KMS-11 (cell line): ENCODE measurements at regions not wholly inside any gene's neighbourhood (a gene's known extent, or its start where the extent isn't known, plus 50 kb on each side); places are given as distances from the start of the nearest gene placed in this dataset.

ENCODE experiments used
- H2AFZ ChIP-seq: fragments of 200-600 bp; sonication (generic); 2 replicates; pipeline ENCODE4 v1.6.1; 2016; ENCODE audit warnings: antibody characterized with exemption, mixed run types, low read depth
- H3K27ac ChIP-seq: fragments of 200-600 bp; sonication (generic); 2 replicates; pipeline ENCODE4 v1.6.1; 2016; ENCODE audit warnings: mild to moderate bottlenecking, mixed run types
- H3K27me3 ChIP-seq: fragments of 200-600 bp; sonication (generic); 2 replicates; pipeline ENCODE4 v1.6.1; 2017; ENCODE audit warnings: mild to moderate bottlenecking, low read depth, mixed run types, moderate library complexity; ENCODE audit not compliant: insufficient read depth
- H3K36me3 ChIP-seq: fragments of 200-600 bp; sonication (generic); 2 replicates; pipeline ENCODE4 v1.6.1; 2017; ENCODE audit warnings: mild to moderate bottlenecking, mixed run types; ENCODE audit not compliant: insufficient read depth
- H3K4me1 ChIP-seq: fragments of 200-600 bp; sonication (generic); 2 replicates; pipeline ENCODE4 v1.6.1; 2016; ENCODE audit warnings: mild to moderate bottlenecking, low read depth, mixed run types; ENCODE audit not compliant: poor library complexity, severe bottlenecking
- H3K4me2 ChIP-seq: fragments of 200-600 bp; sonication (generic); 2 replicates; pipeline ENCODE4 v1.7.0; 2016; ENCODE audit warnings: mild to moderate bottlenecking, mixed run types
- H3K4me3 ChIP-seq: fragments of 200-600 bp; sonication (generic); IDR thresholded peaks from 2 replicates; pipeline ENCODE4 v1.6.1; 2017; ENCODE audit warnings: low read depth, low read length, mixed read lengths; ENCODE audit not compliant: insufficient read depth
- H3K79me2 ChIP-seq: fragments of 200-600 bp; sonication (generic); 2 replicates; pipeline ENCODE4 v1.6.1; 2016; ENCODE audit warnings: low read depth, mixed run types; ENCODE audit not compliant: insufficient read depth
- H3K9ac ChIP-seq: fragments of 200-600 bp; sonication (generic); 2 replicates; pipeline ENCODE4 v1.6.1; 2016; ENCODE audit warnings: mild to moderate bottlenecking, mixed run types
- H4K20me1 ChIP-seq: fragments of 200-600 bp; sonication (generic); 2 replicates; pipeline ENCODE4 v1.6.1; 2016; ENCODE audit warnings: mild to moderate bottlenecking, mixed run types; ENCODE audit not compliant: insufficient read depth
- CTCF ChIP-seq: fragments of 200-600 bp; sonication (generic); conservative IDR thresholded peaks from 2 replicates; pipeline ENCODE4 v1.6.1; 2017; ENCODE audit warnings: low read depth, mild to moderate bottlenecking, antibody characterized with exemption, low read length, moderate library complexity, mixed read lengths

GRCh38 chr6:94600636-94601035, 976.7 kb upstream of the MANEA start:
- Histone ChIP-seq H3K4me3 (no peak overlapping the region), H3K79me2 (no peaks in the 10 kb centered on the region), H3K9ac (no peak overlapping the region), H3K36me3 (no peaks in the 10 kb centered on the region), H3K4me2 (no peak overlapping the region), H3K27me3 (no peaks in the 10 kb centered on the region), H2AFZ (no peak overlapping the region), H4K20me1 (no peaks in the 10 kb centered on the region), H3K4me1 (no peaks in the 10 kb centered on the region), H3K27ac (no peak overlapping the region)
- TF ChIP-seq CTCF, result no peak

GRCh38 chr6:94597487-94597886, 979.8 kb upstream of the MANEA start:
- no peak for TF ChIP-seq CTCF
- Histone ChIP-seq H4K20me1 (no peaks in the 10 kb centered on the region), H3K27me3 (no peaks in the 10 kb centered on the region), H3K4me3 (no peak overlapping the region), H3K4me1 (no peaks in the 10 kb centered on the region), H3K4me2 (no peak overlapping the region), H3K9ac (no peak overlapping the region), H2AFZ (no peak overlapping the region), H3K79me2 (no peaks in the 10 kb centered on the region), H3K27ac (no peak overlapping the region), H3K36me3 (no peaks in the 10 kb centered on the region)

- Histone ChIP-seq H3K4me3 (no peak overlapping the region), H3K36me3 (no peaks in the 10 kb centered on the region), H3K27me3 (no peaks in the 10 kb centered on the region), H4K20me1 (no peaks in the 10 kb centered on the region), H3K79me2 (no peaks in the 10 kb centered on the region), H3K4me1 (no peaks in the 10 kb centered on the region), H2AFZ (no peak overlapping the region), H3K4me2 (no peak overlapping the region), H3K27ac (no peak overlapping the region), H3K9ac (no peak overlapping the region)
- TF ChIP-seq CTCF, result no peak
These were observed 986.9 kb upstream of the MANEA start for GRCh38 chr6:94590416-94590815.

- H3K4me3 ChIP-seq, result no peak overlapping the region
- H3K36me3 ChIP-seq, result no peaks in the 10 kb centered on the region
- no peak overlapping the region for H2AFZ ChIP-seq
- H3K9ac ChIP-seq, result no peak overlapping the region
- no peak overlapping the region for H3K4me2 ChIP-seq
- no peaks in the 10 kb centered on the region for H4K20me1 ChIP-seq
- H3K4me1 ChIP-seq, result no peaks in the 10 kb centered on the region
- H3K79me2 ChIP-seq, result no peaks in the 10 kb centered on the region
- H3K27me3 ChIP-seq, result no peaks in the 10 kb centered on the region
- no peak for TF ChIP-seq CTCF
- H3K27ac ChIP-seq, result no peak overlapping the region
These were observed 989.0 kb upstream of the MANEA start for GRCh38 chr6:94588301-94588700.

- Histone ChIP-seq H2AFZ (no peak overlapping the region), H3K4me1 (no peaks in the 10 kb centered on the region), H3K4me3 (no peak overlapping the region), H3K79me2 (no peaks in the 10 kb centered on the region), H3K27me3 (no peaks in the 10 kb centered on the region), H3K27ac (no peak overlapping the region), H3K9ac (no peak overlapping the region), H4K20me1 (no peaks in the 10 kb centered on the region), H3K4me2 (no peak overlapping the region), H3K36me3 (no peaks in the 10 kb centered on the region)
- no peak for TF ChIP-seq CTCF
These were observed 993.1 kb upstream of the MANEA start for GRCh38 chr6:94584211-94584610.
